HUES6 (cell line): ENCODE measurements at regions not wholly inside any gene's neighbourhood (a gene's known extent, or its start where the extent isn't known, plus 50 kb on each side); places are given as distances from the start of the nearest gene placed in this dataset.
"Not testable (repeated sequence)": the region's sequence is repeated elsewhere in the genome, so short reads cannot be mapped to it uniquely, and the experiment has no call there.

Source experiments
- H3K27ac ChIP-seq: 2 replicates; pipeline ENCODE4 v1.7.0; 2013; ENCODE audit warnings: low read depth, mild to moderate bottlenecking, low read length, inconsistent platforms
- H3K27me3 ChIP-seq: 2 replicates; pipeline ENCODE4 v1.6.1; 2013; ENCODE audit warnings: low read length; ENCODE audit not compliant: control insufficient read depth, insufficient read depth
- H3K36me3 ChIP-seq: 2 replicates; pipeline ENCODE4 v1.6.1; 2013; ENCODE audit warnings: low read length; ENCODE audit not compliant: control insufficient read depth, insufficient read depth
- H3K4me1 ChIP-seq: 2 replicates; pipeline ENCODE4 v1.6.1; 2013; ENCODE audit warnings: low read length; ENCODE audit not compliant: control insufficient read depth, insufficient read depth
- H3K4me3 ChIP-seq: 2 replicates; pipeline ENCODE4 v1.5.1; 2013; ENCODE audit warnings: low read depth, low read length
- H3K9ac ChIP-seq: one replicate; pipeline ENCODE4 v1.6.1; 2013; ENCODE audit warnings: mild to moderate bottlenecking, low read length
- H3K9me3 ChIP-seq: 2 replicates; pipeline ENCODE4 v1.6.1; 2013; ENCODE audit warnings: low read depth, low read length; ENCODE audit not compliant: control insufficient read depth, insufficient read depth

GRCh38 chr18:37846996-37847395 is 281.4 kb upstream of the CELF4 start:
- peaks cover 4% of the 10 kb centered on the region; the same call in 1 of the 2 replicates for H3K9me3 ChIP-seq
- H3K9ac ChIP-seq: no peak overlapping the region
- no peaks in the 10 kb centered on the region for H3K36me3 ChIP-seq
- H3K27ac ChIP-seq: no peak overlapping the region
- no peaks in the 10 kb centered on the region for H3K27me3 ChIP-seq
- no peak overlapping the region for H3K4me3 ChIP-seq
- H3K4me1 ChIP-seq: peaks cover 26% of the 10 kb centered on the region

- H3K27ac ChIP-seq: no peak overlapping the region
These were observed 279.9 kb upstream of the CELF4 start for GRCh38 chr18:37845498-37845897.

GRCh38 chr18:37844209-37844970 is 278.8 kb upstream of the CELF4 start:
- H3K27me3 ChIP-seq: no peaks in the 10 kb centered on the region
- no peaks in the 10 kb centered on the region for H3K36me3 ChIP-seq
- H3K9me3 ChIP-seq: peaks cover 4% of the 10 kb centered on the region; the same call in 1 of the 2 replicates
- no peak overlapping the region for H3K27ac ChIP-seq
- H3K9ac ChIP-seq: no peak overlapping the region
- peaks cover 26% of the 10 kb centered on the region for H3K4me1 ChIP-seq
- no peak overlapping the region for H3K4me3 ChIP-seq

More at GRCh38 chr18:37845498-37845897, 279.9 kb upstream of the CELF4 start:
- no peaks in the 10 kb centered on the region for H3K27me3 ChIP-seq
- H3K4me1 ChIP-seq: peaks cover 26% of the 10 kb centered on the region
- no peaks in the 10 kb centered on the region for H3K36me3 ChIP-seq
- peaks cover 4% of the 10 kb centered on the region; the same call in 1 of the 2 replicates for H3K9me3 ChIP-seq
- H3K9ac ChIP-seq: no peak overlapping the region
- peak overlapping the region; percentile 26; the same call in 1 of the 2 replicates for H3K4me3 ChIP-seq

GRCh38 chr18:37838083-37838482 is 272.5 kb upstream of the CELF4 start:
- peaks cover 4% of the 10 kb centered on the region for H3K9me3 ChIP-seq
- H3K27ac ChIP-seq: no peak overlapping the region
- H3K4me3 ChIP-seq: no peak overlapping the region
- no peaks in the 10 kb centered on the region for H3K36me3 ChIP-seq
- H3K27me3 ChIP-seq: no peaks in the 10 kb centered on the region
- H3K4me1 ChIP-seq: no peaks in the 10 kb centered on the region; the same call in 1 of the 2 replicates
- H3K9ac ChIP-seq: no peak overlapping the region

- Histone ChIP-seq H3K4me3 (no peak overlapping the region), H3K27me3 (no peaks in the 10 kb centered on the region), H3K9me3 (peaks cover 15% of the 10 kb centered on the region), H3K36me3 (no peaks in the 10 kb centered on the region), H3K4me1 (no peaks in the 10 kb centered on the region; the same call in 1 of the 2 replicates), H3K27ac (no peak overlapping the region), H3K9ac (no peak overlapping the region)
These were observed 270.7 kb upstream of the CELF4 start for GRCh38 chr18:37836071-37836970.

- peaks cover 15% of the 10 kb centered on the region for H3K9me3 ChIP-seq
- not testable (repeated sequence) for H3K4me3 ChIP-seq, H3K9ac ChIP-seq, H3K27me3 ChIP-seq, H3K4me1 ChIP-seq, H3K27ac ChIP-seq, H3K36me3 ChIP-seq
These were observed 266.6 kb upstream of the CELF4 start for GRCh38 chr18:37832010-37832695.

- no peaks in the 10 kb centered on the region for H3K9me3 ChIP-seq
- H3K4me3 ChIP-seq: no peak overlapping the region
- no peak overlapping the region for H3K27ac ChIP-seq
- H3K4me1 ChIP-seq: no peaks in the 10 kb centered on the region
- H3K9ac ChIP-seq: no peak overlapping the region
- no peaks in the 10 kb centered on the region for H3K36me3 ChIP-seq
- no peaks in the 10 kb centered on the region for H3K27me3 ChIP-seq
These were observed 247.4 kb upstream of the CELF4 start for GRCh38 chr18:37812961-37813360.

GRCh38 chr18:37805773-37806404 is 240.3 kb upstream of the CELF4 start:
- Histone ChIP-seq H3K4me3 (no peak overlapping the region), H3K4me1 (no peaks in the 10 kb centered on the region), H3K27me3 (no peaks in the 10 kb centered on the region), H3K36me3 (no peaks in the 10 kb centered on the region), H3K9ac (no peak overlapping the region), H3K27ac (no peak overlapping the region), H3K9me3 (no peaks in the 10 kb centered on the region)

- Histone ChIP-seq H3K4me1 (no peaks in the 10 kb centered on the region), H3K27ac (no peak overlapping the region), H3K9ac (no peak overlapping the region), H3K36me3 (no peaks in the 10 kb centered on the region), H3K27me3 (no peaks in the 10 kb centered on the region), H3K4me3 (no peak overlapping the region), H3K9me3 (0 out of 2 replicates have a peak, but pooled peaks cover 2% of the 10 kb centered on the region)
These were observed 231.3 kb upstream of the CELF4 start for GRCh38 chr18:37796823-37797349.

GRCh38 chr18:37787452-37787851 is 221.9 kb upstream of the CELF4 start:
- Histone ChIP-seq H3K4me3 (no peak overlapping the region), H3K4me1 (no peaks in the 10 kb centered on the region; the same call in 1 of the 2 replicates), H3K27me3 (no peaks in the 10 kb centered on the region), H3K9ac (no peak overlapping the region), H3K27ac (no peak overlapping the region), H3K9me3 (no peaks in the 10 kb centered on the region; the same call in 1 of the 2 replicates), H3K36me3 (no peaks in the 10 kb centered on the region)
